Fibroblast of pulmonary artery (primary cell): ENCODE measurements at regions not wholly inside any gene's neighbourhood (a gene's known extent, or its start where the extent isn't known, plus 50 kb on each side); places are given as distances from the start of the nearest gene placed in this dataset.

Experiments
- DNase-seq: peaks from one replicate; pipeline ENCODE4 v3.0.0-alpha.2; 2010; ENCODE audit warnings: low read depth
- H3K4me3 ChIP-seq: replicated peaks from 2 replicates; pipeline ENCODE4 v1.5.1; 2011; ENCODE audit warnings: low read depth, mild to moderate bottlenecking, control low read depth, low read length, moderate library complexity
- CTCF ChIP-seq: IDR thresholded peaks from 2 replicates; pipeline ENCODE4 v1.5.1; 2011; ENCODE audit warnings: mild to moderate bottlenecking, control low read depth, low read length, inconsistent platforms; ENCODE audit errors: missing control alignments

GRCh38 chr2:47315475-47315874 is 53.6 kb upstream of the EPCAM start:
- DNase-seq: no peak
- TF ChIP-seq CTCF: no peak
- no peak overlapping the region for H3K4me3 ChIP-seq

GRCh38 chr2:47313728-47314127 is 55.4 kb upstream of the EPCAM start:
- DNase-seq: no peak
- no peak overlapping the region for H3K4me3 ChIP-seq
- TF ChIP-seq CTCF: peak; percentile 14

- DNase-seq: peak; percentile 35
- H3K4me3 ChIP-seq: no peak overlapping the region
- no peak for TF ChIP-seq CTCF
Observed at GRCh38 chr2:47313141-47313691, 55.9 kb upstream of the EPCAM start.

GRCh38 chr2:47312491-47312850 is 56.6 kb upstream of the EPCAM start:
- no peak for DNase-seq
- TF ChIP-seq CTCF: no peak
- no peak overlapping the region for H3K4me3 ChIP-seq

GRCh38 chr2:47311764-47312490 is 57.2 kb upstream of the EPCAM start:
- H3K4me3 ChIP-seq: no peak overlapping the region
- no peak for DNase-seq
- TF ChIP-seq CTCF: no peak

- H3K4me3 ChIP-seq: no peak overlapping the region
- DNase-seq: no peak
- no peak for TF ChIP-seq CTCF
Observed at GRCh38 chr2:47310801-47311560, 58.1 kb upstream of the EPCAM start.
